Spleen (tissue), 7 donors: ENCODE measurements at regions not wholly inside any gene's neighbourhood (a gene's known extent, or its start where the extent isn't known, plus 50 kb on each side); places are given as distances from the start of the nearest gene placed in this dataset.

ENCODE experiments used
- CTCF ChIP-seq, 11 experiments: fragments of 200-600 bp in 7 of 11; fragments of 450-650 bp in 4 of 11; sonication (generic) in 4 of 11; IDR thresholded peaks in 8 of 11; conservative IDR thresholded peaks in 3 of 11; 1 replicate in 7 of 11; 2 replicates in 4 of 11; pipeline versions ENCODE4 v1.4.0 to v1.8.0; 2016 to 2021; ENCODE audit warnings: antibody characterized with exemption in 11 of 11, inconsistent platforms in 4 of 11, mild to moderate bottlenecking in 1 of 11
- POLR2A ChIP-seq, 3 donors: fragments of 450-650 bp; IDR thresholded peaks; one replicate each; pipeline ENCODE4 v1.5.1; 2017; ENCODE audit warnings: antibody characterized with exemption in 3 of 3, mild to moderate bottlenecking in 1 of 3
- POLR2AphosphoS5 ChIP-seq, 3 donors: sonication (generic); formaldehyde crosslinking; IDR thresholded peaks; one replicate each; pipeline ENCODE4 v1.5.1; 2017; ENCODE audit warnings: antibody characterized with exemption in 3 of 3
- donor health status: DM: no; HTN: no; CAD: no; lungs with moderate emphysema.
- donor health status: DM: no; HTN: no; CAD: no.
- donor health status: DM: no; HTN: no; CAD: no.

GRCh38 chr6:167565388-167565787 lies 240.5 kb downstream of the TTLL2 start:
- no peak for TF ChIP-seq POLR2A (IDR thresholded peaks at IDR 0.05)
- TF ChIP-seq CTCF (IDR thresholded peaks at IDR 0.05 in 8 of 11, conservative IDR thresholded peaks at IDR 0.05 in 3 of 11) = no peak
- TF ChIP-seq POLR2AphosphoS5 (IDR thresholded peaks at IDR 0.05) = no peak
